Common myeloid progenitor, CD34-positive (primary cell): ENCODE measurements at regions not wholly inside any gene's neighbourhood (a gene's known extent, or its start where the extent isn't known, plus 50 kb on each side); places are given as distances from the start of the nearest gene placed in this dataset.
"Not testable (repeated sequence)": the region's sequence is repeated elsewhere in the genome, so short reads cannot be mapped to it uniquely, and the experiment has no call there.

ENCODE experiments used
- CTCF ChIA-PET: fragments of 350-600 bp; sonication (Branson Sonifier 250); formaldehyde crosslinking; loops from one replicate; lab custom pipeline; 2021; ENCODE audit warnings: antibody characterized with exemption; lab: Charles Lee
- POLR2A ChIA-PET: fragments of 350-600 bp; sonication (Branson Sonifier 250); formaldehyde crosslinking; loops from one replicate; lab custom pipeline; 2021; ENCODE audit warnings: antibody characterized with exemption; lab: Charles Lee
- DNase-seq, 3 donors: peaks; one replicate each; pipeline versions ENCODE4 v3.0.0 to v3.0.0-alpha.2; 2013
- H3K27ac ChIP-seq, 2 experiments: 1 replicate in 1 of 2; 2 replicates in 1 of 2; pipeline ENCODE4 v1.7.0; 2013; ENCODE audit warnings: inconsistent platforms in 2 of 2, low read length in 2 of 2, mild to moderate bottlenecking in 2 of 2, low read depth in 1 of 2, moderate library complexity in 1 of 2; ENCODE audit not compliant: severe bottlenecking in 2 of 2, insufficient read depth in 1 of 2, poor library complexity in 1 of 2
- H3K27me3 ChIP-seq, 5 experiments: replicated peaks in 2 of 5; 1 replicate in 3 of 5; 2 replicates in 2 of 5; pipeline versions ENCODE4 v1.6.1 to v1.7.0; 2013; ENCODE audit warnings: low read length in 4 of 5, mild to moderate bottlenecking in 2 of 5, moderate library complexity in 2 of 5, inconsistent platforms in 1 of 5; ENCODE audit not compliant: insufficient read depth in 5 of 5, control insufficient read depth in 4 of 5
- H3K36me3 ChIP-seq, 4 experiments: 1 replicate in 2 of 4; 2 replicates in 2 of 4; pipeline versions ENCODE4 v1.6.1 to v1.7.0; 2013; ENCODE audit warnings: low read length in 3 of 4, control low read depth in 1 of 4, mild to moderate bottlenecking in 1 of 4; ENCODE audit not compliant: control insufficient read depth in 4 of 4, insufficient read depth in 4 of 4
- H3K4me1 ChIP-seq, 4 experiments: 1 replicate in 3 of 4; 2 replicates in 1 of 4; pipeline versions ENCODE4 v1.6.1 to v1.7.1; 2013; ENCODE audit warnings: low read length in 3 of 4, mild to moderate bottlenecking in 3 of 4, control low read depth in 1 of 4, inconsistent platforms in 1 of 4, moderate library complexity in 1 of 4; ENCODE audit not compliant: control insufficient read depth in 4 of 4, insufficient read depth in 4 of 4; ENCODE audit errors: control extremely low read depth in 1 of 4
- H3K4me3 ChIP-seq, 7 experiments: 1 replicate in 4 of 7; 2 replicates in 3 of 7; pipeline versions ENCODE4 v1.5.1 to v1.7.0; 2013; ENCODE audit warnings: mild to moderate bottlenecking in 7 of 7, low read length in 6 of 7, moderate library complexity in 6 of 7, inconsistent platforms in 2 of 7, low read depth in 2 of 7, control low read depth in 1 of 7; ENCODE audit not compliant: insufficient read depth in 4 of 7, control insufficient read depth in 1 of 7; ENCODE audit errors: extremely low read depth in 1 of 7
- H3K9me3 ChIP-seq, 5 experiments: 1 replicate in 4 of 5; 2 replicates in 1 of 5; pipeline versions ENCODE4 v1.6.1 to v1.7.1; 2013; ENCODE audit warnings: low read length in 4 of 5, mild to moderate bottlenecking in 2 of 5, inconsistent platforms in 1 of 5, low read depth in 1 of 5, moderate library complexity in 1 of 5; ENCODE audit not compliant: control insufficient read depth in 4 of 5, insufficient read depth in 2 of 5; ENCODE audit errors: control extremely low read depth in 1 of 5
- whole genome bisulfite sequencing: methylation state at CpG from one replicate; pipeline ENCODE4 v1.1.5; 2013; ENCODE audit not compliant: insufficient coverage; 5-methylcytosine and 5-hydroxymethylcytosine counted together

GRCh38 chr10:120184547-120185337 lies 272.3 kb upstream of the PLPP4 start:
- CTCF ChIA-PET = interaction anchor here (0.7 to 2.0 kb wide), 2 partner anchors 9 to 174 kb away, joined by 3 to 6 read pairs; no protein-coding TSS in a partner anchor
- 84% methylated on average over 6 of the region's 7 CpGs for WGBS

GRCh38 chr10:120186506-120186905 lies 270.5 kb upstream of the PLPP4 start:
- POLR2A ChIA-PET = no interaction called here
- Histone ChIP-seq H3K4me1 (no peaks in the 10 kb centered on the region), H3K36me3 (no peaks in the 10 kb centered on the region), H3K27ac (no peak overlapping the region), H3K4me3 (no peak overlapping the region), H3K9me3 (no peaks in the 10 kb centered on the region), H3K27me3 (peaks cover 0 to 2% (median 0%) of the 10 kb centered on the region in 5 experiments)
- CTCF ChIA-PET = interaction anchor here (2.0 kb wide), 1 partner anchor 11 kb away, joined by 6 read pairs; no protein-coding TSS in a partner anchor
- WGBS = 100% methylated on average over 1 of the region's 1 CpG
- no peak for DNase-seq

More at GRCh38 chr10:120184547-120185337, 272.3 kb upstream of the PLPP4 start:
- H3K4me3 ChIP-seq = no peak overlapping the region
- POLR2A ChIA-PET = interaction anchor here (0.6 kb wide), 1 partner anchor 13 kb away, joined by 3 read pairs; no protein-coding TSS in a partner anchor
- H3K36me3 ChIP-seq = no peaks in the 10 kb centered on the region
- DNase-seq = no peak
- H3K4me1 ChIP-seq = no peaks in the 10 kb centered on the region
- no peak overlapping the region for H3K27ac ChIP-seq
- no peaks in the 10 kb centered on the region for H3K9me3 ChIP-seq
- peaks cover 0 to 4% (median 0%) of the 10 kb centered on the region in 5 experiments for H3K27me3 ChIP-seq

DNA sequence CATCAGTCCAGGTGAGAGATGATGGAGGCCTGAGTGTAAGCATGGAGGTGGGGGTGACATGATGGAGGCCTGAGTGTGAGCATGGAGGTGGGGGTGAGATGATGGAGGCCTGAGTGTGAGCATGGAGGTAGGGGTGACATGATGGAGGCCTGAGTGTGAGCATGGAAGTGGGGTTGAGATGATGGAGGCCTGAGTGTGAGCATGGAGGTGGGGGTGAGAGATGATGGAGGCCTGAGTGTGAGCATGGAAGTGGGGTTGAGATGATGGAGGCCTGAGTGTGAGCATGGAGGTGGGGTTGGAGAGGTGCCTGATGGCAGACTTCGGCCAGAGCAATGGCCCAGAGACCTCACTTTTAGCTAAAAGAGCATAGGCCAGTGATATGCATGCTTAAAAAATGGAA lies 269.9 kb upstream of the PLPP4 start:
- CTCF ChIA-PET, DNase-seq, H3K4me1 ChIP-seq, H3K4me3 ChIP-seq, POLR2A ChIA-PET, H3K9me3 ChIP-seq, H3K27ac ChIP-seq, H3K36me3 ChIP-seq, H3K27me3 ChIP-seq: not testable (repeated sequence)
- 100% methylated on average over 1 of the region's 1 CpG for WGBS

DNA sequence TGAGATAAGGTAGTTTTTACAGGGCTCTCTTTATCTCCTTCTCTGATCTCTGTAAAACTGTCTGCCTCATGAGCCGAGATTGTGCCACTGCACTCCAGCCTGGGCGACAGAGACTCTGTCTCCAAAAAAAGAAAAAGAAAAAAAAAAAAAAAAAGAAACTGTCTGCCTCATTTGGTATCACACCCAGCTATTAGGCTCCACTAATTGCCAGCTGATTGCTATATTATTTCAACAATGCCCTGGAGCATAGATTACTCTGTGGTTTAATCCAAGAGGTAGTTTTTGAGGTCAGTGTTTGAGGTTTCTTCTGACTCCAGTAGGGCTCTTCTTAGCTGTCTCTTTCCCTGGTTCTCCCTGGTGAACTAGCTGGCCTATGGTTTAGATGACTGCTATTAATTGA lies 268.1 kb upstream of the PLPP4 start:
- whole genome bisulfite sequencing = 100% methylated on average over 1 of the region's 2 CpGs
- H3K4me1 ChIP-seq = no peaks in the 10 kb centered on the region
- ChIA-PET CTCF (interaction anchor here (0.7 kb wide), 1 partner anchor 33 kb away, joined by 3 read pairs; no protein-coding TSS in a partner anchor), POLR2A (no interaction called here)
- peaks cover 0 to 2% (median 0%) of the 10 kb centered on the region in 5 experiments for H3K27me3 ChIP-seq
- no peak for DNase-seq
- no peaks in the 10 kb centered on the region for H3K9me3 ChIP-seq
- H3K36me3 ChIP-seq = no peaks in the 10 kb centered on the region
- no peak overlapping the region for H3K4me3 ChIP-seq
- no peak overlapping the region for H3K27ac ChIP-seq

GRCh38 chr10:120195984-120196712 lies 260.9 kb upstream of the PLPP4 start:
- Histone ChIP-seq H3K27ac (no peak overlapping the region), H3K36me3 (no peaks in the 10 kb centered on the region), H3K27me3 (no peaks in the 10 kb centered on the region), H3K9me3 (no peaks in the 10 kb centered on the region), H3K4me1 (no peaks in the 10 kb centered on the region), H3K4me3 (no peak overlapping the region)
- DNase-seq = no peak
- ChIA-PET POLR2A (no interaction called here), CTCF (no interaction called here)
- 100% methylated on average over 2 of the region's 2 CpGs for WGBS

- Histone ChIP-seq H3K4me3 (no peak overlapping the region), H3K27me3 (peaks cover 0 to 7% (median 2%) of the 10 kb centered on the region in 5 experiments), H3K4me1 (no peaks in the 10 kb centered on the region), H3K9me3 (no peaks in the 10 kb centered on the region), H3K27ac (no peak overlapping the region), H3K36me3 (no peaks in the 10 kb centered on the region)
- CTCF ChIA-PET = interaction anchor here (0.9 kb wide), 1 partner anchor 13 kb away, joined by 4 read pairs; no protein-coding TSS in a partner anchor
- 85% methylated on average over 5 of the region's 6 CpGs for WGBS
- POLR2A ChIA-PET = no interaction called here
- DNase-seq = no peak
Observed at GRCh38 chr10:120204877-120205276, 252.2 kb upstream of the PLPP4 start.
